DMS153 (cell line): ENCODE measurements at regions not wholly inside any gene's neighbourhood (a gene's known extent, or its start where the extent isn't known, plus 50 kb on each side); places are given as distances from the start of the nearest gene placed in this dataset.
A peak's percentile ranks its signal among the peaks of the same experiment; 100 is the strongest.

Source experiments
- DNase-seq: peaks from one replicate; lab custom pipeline; 2025; lab: John Stamatoyannopoulos, UW

- no peak for DNase-seq
These were observed 496.5 kb upstream of the B3GAT1 start for GRCh38 chr11:134908583-134908982.

- DNase-seq, result no peak
These were observed 495.6 kb upstream of the B3GAT1 start for GRCh38 chr11:134907636-134908035.

- no peak for DNase-seq
These were observed 494.4 kb upstream of the B3GAT1 start for GRCh38 chr11:134906356-134906955.

- DNase-seq, result no peak
These were observed 493.9 kb upstream of the B3GAT1 start for GRCh38 chr11:134905928-134906327.

- DNase-seq, result no peak
These were observed 493.5 kb upstream of the B3GAT1 start for GRCh38 chr11:134905517-134905916.

GRCh38 chr11:134904103-134904790 is 492.2 kb upstream of the B3GAT1 start:
- no peak for DNase-seq

- no peak for DNase-seq
These were observed 490.2 kb upstream of the B3GAT1 start for GRCh38 chr11:134901955-134902918.

- DNase-seq, result no peak
These were observed 489.5 kb upstream of the B3GAT1 start for GRCh38 chr11:134901542-134901941.

GRCh38 chr11:134893810-134894685 is 482.0 kb upstream of the B3GAT1 start:
- no peak for DNase-seq

GRCh38 chr11:134890446-134890845 is 478.4 kb upstream of the B3GAT1 start:
- no peak for DNase-seq

GRCh38 chr11:134889832-134890231 is 477.8 kb upstream of the B3GAT1 start:
- DNase-seq, result no peak

- no peak for DNase-seq
These were observed 476.8 kb upstream of the B3GAT1 start for GRCh38 chr11:134888821-134889220.

- no peak for DNase-seq
These were observed 475.9 kb upstream of the B3GAT1 start for GRCh38 chr11:134887896-134888295.

GRCh38 chr11:134883484-134883883 is 471.4 kb upstream of the B3GAT1 start:
- DNase-seq, result no peak

- DNase-seq, result no peak
These were observed 470.7 kb upstream of the B3GAT1 start for GRCh38 chr11:134882671-134883297.

- DNase-seq, result peak; percentile 88
These were observed 470.1 kb upstream of the B3GAT1 start for GRCh38 chr11:134882141-134882540.

GRCh38 chr11:134880788-134881187 is 468.7 kb upstream of the B3GAT1 start:
- DNase-seq, result no peak

GRCh38 chr11:134879931-134880330 is 467.9 kb upstream of the B3GAT1 start:
- no peak for DNase-seq

- no peak for DNase-seq
These were observed 467.3 kb upstream of the B3GAT1 start for GRCh38 chr11:134879341-134879740.

- no peak for DNase-seq
These were observed 466.7 kb upstream of the B3GAT1 start for GRCh38 chr11:134878785-134879184.

GRCh38 chr11:134876226-134876625 is 464.2 kb upstream of the B3GAT1 start:
- no peak for DNase-seq
